GM12864 (cell line): ENCODE measurements at regions not wholly inside any gene's neighbourhood (a gene's known extent, or its start where the extent isn't known, plus 50 kb on each side); places are given as distances from the start of the nearest gene placed in this dataset.
"Not testable (repeated sequence)": the region's sequence is repeated elsewhere in the genome, so short reads cannot be mapped to it uniquely, and the experiment has no call there.

Source experiments
- DNase-seq: peaks from one replicate; pipeline ENCODE4 v3.0.0-alpha.2; 2011; ENCODE audit warnings: low read depth
- H3K4me3 ChIP-seq: 2 replicates; pipeline ENCODE4 v1.5.1; 2011; ENCODE audit warnings: mild to moderate bottlenecking, low read depth, low read length, control low read depth
- TF ChIP-seq, protein P1 (sequence below): IDR thresholded peaks from 2 replicates; pipeline ENCODE4 v1.5.1; 2011; ENCODE audit warnings: low read depth, mild to moderate bottlenecking, moderate library complexity, low read length, control low read depth, inconsistent platforms; ENCODE audit errors: missing control alignments

GRCh38 chr3:105972069-105972468 lies 103.3 kb upstream of the CBLB start:
- no peak for DNase-seq
- no peak overlapping the region for H3K4me3 ChIP-seq
- TF ChIP-seq, protein P1, sequence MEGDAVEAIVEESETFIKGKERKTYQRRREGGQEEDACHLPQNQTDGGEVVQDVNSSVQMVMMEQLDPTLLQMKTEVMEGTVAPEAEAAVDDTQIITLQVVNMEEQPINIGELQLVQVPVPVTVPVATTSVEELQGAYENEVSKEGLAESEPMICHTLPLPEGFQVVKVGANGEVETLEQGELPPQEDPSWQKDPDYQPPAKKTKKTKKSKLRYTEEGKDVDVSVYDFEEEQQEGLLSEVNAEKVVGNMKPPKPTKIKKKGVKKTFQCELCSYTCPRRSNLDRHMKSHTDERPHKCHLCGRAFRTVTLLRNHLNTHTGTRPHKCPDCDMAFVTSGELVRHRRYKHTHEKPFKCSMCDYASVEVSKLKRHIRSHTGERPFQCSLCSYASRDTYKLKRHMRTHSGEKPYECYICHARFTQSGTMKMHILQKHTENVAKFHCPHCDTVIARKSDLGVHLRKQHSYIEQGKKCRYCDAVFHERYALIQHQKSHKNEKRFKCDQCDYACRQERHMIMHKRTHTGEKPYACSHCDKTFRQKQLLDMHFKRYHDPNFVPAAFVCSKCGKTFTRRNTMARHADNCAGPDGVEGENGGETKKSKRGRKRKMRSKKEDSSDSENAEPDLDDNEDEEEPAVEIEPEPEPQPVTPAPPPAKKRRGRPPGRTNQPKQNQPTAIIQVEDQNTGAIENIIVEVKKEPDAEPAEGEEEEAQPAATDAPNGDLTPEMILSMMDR: no peak

DNA sequence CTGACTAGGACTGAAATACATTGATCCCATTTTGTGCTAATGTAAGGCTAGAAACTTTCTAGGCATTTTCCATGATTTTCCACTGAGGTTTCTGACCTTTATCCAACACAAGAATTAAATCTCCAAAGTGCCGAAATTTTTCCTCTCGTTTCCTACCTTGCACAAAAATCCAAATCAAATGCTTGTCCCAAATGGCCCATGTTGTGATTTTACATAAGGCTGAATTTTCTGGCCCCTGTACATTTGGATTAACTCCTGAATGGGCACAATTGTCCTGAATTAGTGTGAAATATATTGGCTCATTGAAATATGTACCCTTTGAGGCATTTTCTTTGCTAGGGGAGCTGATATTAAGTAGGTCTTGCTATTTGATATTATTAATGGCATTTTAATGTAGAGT lies 105.6 kb upstream of the CBLB start:
- DNase-seq: no peak
- no peak overlapping the region for H3K4me3 ChIP-seq
- TF ChIP-seq, protein P1: no peak

- TF ChIP-seq, protein P1: no peak
- no peak overlapping the region for H3K4me3 ChIP-seq
Measured at GRCh38 chr3:105976196-105976595, 107.4 kb upstream of the CBLB start.

DNA sequence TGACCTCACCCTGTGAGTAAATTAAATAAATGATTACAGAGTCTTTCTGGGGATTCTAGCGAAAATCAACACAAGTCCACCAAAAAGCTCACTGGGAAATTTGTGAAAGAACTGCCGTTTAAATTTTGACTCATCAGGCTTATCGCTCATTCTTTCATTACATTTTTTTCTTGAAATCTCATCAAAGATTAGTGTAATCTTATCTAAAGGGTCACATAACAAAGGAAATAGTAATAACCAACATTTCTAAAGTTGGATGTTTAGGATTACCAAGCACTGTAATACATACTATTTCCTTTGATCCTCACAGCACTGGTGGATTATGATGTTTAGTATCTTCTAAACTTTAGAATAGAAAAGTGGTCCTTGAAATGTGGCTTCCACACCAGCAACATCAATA lies 111.1 kb upstream of the CBLB start:
- TF ChIP-seq, protein P1: no peak
- H3K4me3 ChIP-seq: no peak overlapping the region
- no peak for DNase-seq

More at GRCh38 chr3:105976196-105976595, 107.4 kb upstream of the CBLB start:
- DNase-seq: no peak

- DNase-seq: no peak
- TF ChIP-seq, protein P1: no peak
- H3K4me3 ChIP-seq: no peak overlapping the region
Measured at GRCh38 chr3:105982207-105982606, 113.4 kb upstream of the CBLB start.

DNA sequence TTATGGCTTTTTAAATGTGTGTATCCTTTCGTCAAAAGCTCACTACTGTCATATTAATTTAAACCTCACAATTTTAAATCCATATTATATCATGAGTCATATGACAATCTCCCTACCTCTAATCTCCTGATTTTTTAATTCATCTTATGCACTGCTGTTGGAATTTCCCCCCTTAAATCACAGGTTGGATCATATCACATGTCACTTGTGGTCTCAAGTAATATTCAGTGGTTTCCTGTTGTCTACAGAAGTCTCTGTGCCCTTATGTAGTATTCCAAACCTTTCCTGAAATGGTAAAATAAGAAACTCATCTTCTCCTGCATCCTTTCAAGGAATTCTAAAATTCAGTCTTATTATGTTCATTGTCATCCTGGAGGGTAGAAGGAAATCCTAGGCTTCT lies 116.0 kb upstream of the CBLB start:
- no peak overlapping the region for H3K4me3 ChIP-seq
- DNase-seq: no peak
- TF ChIP-seq, protein P1: no peak

DNA sequence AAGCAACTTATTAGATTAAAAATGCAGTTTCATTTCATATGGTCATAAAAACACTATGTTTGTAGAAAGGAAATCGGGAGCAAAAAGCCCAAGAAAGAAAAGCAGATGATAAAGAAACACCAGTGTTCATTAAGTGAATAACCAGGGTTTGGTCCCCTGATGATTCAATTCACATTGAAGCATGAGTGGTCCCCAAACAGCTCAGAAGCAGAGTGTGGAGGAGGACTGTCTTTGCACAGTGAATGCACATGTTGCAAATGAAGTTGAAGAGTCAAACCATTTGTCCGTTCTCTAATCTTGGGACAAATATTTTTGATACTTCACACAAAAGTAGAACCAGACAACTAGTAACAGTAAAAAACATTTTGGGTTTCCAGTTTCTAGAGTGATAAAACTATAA lies 117.5 kb upstream of the CBLB start:
- not testable (repeated sequence) for H3K4me3 ChIP-seq, DNase-seq

DNA sequence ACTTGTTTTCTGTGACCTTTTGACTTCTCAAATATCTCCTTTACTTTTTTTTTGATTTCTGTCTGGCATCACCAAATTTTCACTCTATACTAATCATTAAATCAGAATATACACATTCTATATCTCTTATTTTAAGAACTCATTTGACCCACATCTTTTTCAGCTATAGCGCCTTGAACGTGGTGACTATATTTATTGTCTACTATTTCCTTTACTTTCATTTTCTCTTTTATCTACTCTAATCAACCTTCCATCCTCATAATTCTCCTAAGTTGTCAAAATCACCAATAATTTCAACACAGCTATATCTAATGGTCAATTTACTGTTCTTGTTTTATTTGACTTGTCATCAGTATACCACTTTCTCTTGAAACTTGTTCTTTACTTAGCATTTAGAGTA lies 119.0 kb upstream of the CBLB start:
- TF ChIP-seq, protein P1: no peak
- no peak overlapping the region for H3K4me3 ChIP-seq
- no peak for DNase-seq
